Stimulated activated CD8-positive, alpha-beta memory T cell treated with anti-CD3 and anti-CD28 coated beads, Interleukin-12 subunit alpha, Interleukin-12 subunit beta, amount 100 ng/mL, for 24 hours (primary cell): ENCODE measurements at regions not wholly inside any gene's neighbourhood (a gene's known extent, or its start where the extent isn't known, plus 50 kb on each side); places are given as distances from the start of the nearest gene placed in this dataset.
"Not testable (repeated sequence)": the region's sequence is repeated elsewhere in the genome, so short reads cannot be mapped to it uniquely, and the experiment has no call there.

Experiments used
- DNase-seq: peaks from one replicate; pipeline ENCODE4 v3.0.0-alpha.2; 2020; ENCODE audit errors: extremely low read depth

- DNase-seq, result no peak
Observed at GRCh38 chr12:90504806-90505205, 450.2 kb downstream of the CCER1 start.

DNA sequence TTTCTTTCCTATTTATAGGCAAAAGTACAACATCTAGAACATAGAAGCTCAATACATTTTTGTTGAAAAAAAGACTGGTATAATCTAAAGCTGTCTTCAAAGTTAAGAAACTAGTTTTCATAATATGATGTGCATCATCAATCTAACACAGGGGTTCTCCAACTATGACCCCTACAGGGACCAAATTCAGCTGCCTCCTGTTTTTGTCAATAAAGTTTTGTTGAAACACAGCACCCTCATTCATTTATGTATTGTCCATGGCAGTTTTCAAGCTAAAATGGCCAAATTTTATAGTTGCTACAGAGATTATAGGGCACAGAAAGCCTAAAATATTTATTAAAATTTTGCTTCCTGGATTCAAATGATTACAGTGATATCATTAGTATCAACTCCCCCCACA, 452.9 kb downstream of the CCER1 start:
- DNase-seq, result no peak

GRCh38 chr12:90501412-90501811, 453.6 kb downstream of the CCER1 start:
- no peak for DNase-seq

DNA sequence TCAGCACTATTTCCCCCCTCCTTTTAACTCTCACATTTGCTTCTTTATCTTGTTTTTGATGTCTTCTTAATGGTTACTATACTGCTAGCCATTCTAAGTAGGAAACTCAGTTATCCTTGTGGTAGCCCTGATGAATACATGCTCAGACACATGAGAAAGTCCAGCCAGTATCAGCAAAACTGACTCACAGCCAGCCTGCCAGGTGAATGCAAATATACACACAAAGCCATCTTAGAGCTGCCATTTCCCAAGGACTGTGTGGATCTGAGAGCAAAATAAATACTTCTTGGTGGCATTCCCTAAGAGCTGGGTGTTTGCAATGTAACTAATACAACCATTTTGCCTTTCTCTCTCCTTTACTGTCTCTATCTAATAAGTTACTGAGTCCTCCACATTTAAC, 455.2 kb downstream of the CCER1 start:
- no peak for DNase-seq

DNA sequence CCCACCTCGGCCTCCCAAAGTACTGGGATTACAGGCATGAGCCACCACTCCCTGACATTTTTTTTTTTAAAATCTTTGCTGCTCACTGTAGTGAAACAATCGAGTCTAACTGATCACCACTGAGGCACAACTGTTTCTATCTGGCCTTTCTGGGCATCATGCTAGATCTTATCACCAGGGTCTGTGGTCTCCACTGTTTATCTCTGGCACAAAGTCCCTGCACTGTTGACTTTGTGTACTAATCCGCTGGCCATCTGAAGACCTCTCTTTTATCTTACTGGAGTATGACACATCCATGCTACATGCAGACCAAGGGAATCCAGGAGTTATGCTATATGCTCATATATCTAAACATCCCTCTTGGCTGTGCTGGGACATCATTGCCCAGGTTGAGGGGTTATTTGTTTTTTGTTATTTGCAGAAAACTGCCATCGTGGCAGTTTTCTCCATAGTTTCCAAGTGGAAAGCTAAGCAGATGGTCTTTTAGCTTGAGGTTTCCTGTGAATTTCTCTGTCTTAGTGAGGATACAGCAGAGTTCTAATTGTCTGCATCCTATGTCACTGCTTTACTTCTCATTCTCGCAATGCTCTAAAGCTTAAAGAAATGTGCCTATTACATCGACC, 456.9 kb downstream of the CCER1 start:
- DNase-seq, result no peak

GRCh38 chr12:90490355-90490754, 464.6 kb downstream of the CCER1 start:
- DNase-seq, result no peak

DNA sequence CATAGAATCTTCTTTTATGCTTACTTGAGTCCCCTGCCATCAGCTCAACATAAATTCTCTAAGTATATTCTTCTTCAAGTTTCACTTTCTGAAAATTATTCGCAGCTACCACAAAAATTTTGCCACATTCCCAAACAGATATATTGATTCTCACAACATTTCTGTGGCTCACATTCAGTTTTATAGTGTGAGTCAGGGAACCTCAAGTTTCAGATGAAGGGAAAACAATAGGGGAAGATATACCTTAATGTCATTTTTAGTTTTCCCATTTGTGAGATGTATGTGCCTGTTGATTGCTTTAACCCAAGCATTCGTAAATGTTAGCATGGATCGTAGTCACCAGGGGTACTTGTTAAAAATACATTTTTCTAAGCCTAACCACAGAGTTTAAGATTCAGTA, 465.8 kb downstream of the CCER1 start:
- DNase-seq, result no peak

DNA sequence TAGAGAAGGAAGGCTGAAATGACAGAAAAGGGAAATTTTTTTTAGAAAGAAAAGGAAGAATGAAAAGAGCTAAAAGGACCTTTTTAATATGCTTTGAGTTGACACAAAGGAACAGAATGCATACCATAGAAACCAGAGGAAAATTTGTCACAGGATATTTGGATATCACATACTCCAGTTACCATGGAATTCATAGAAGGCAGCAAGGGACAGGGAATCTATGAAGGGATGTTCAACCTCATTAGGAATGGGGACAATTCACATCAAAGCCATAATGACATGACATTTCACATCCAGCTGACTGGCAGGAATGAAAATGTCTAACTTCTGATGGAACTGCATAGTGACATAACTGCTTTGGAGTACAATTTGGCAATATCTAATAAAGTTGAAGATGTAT, 469.4 kb downstream of the CCER1 start:
- DNase-seq, result no peak

DNA sequence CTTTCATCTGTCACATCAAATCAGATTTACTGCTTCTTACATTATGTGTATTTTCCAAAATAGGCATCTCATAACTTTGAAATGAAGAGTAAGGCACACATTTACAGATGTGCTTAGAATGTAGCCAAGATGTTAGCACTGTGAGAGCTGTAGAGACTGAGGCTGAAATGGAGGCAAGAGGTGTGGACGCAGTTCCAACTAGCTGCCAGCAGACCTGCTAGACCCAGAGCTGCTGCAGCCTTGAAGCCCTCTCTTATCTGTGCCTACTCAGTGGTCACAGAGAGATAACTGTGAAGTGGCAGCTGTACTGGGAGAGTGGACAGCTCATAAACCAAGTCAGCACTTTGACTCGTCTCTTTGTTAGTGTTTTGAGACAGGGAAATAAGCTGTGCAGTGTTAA, 470.9 kb downstream of the CCER1 start:
- no peak for DNase-seq

- DNase-seq, result no peak
Observed at GRCh38 chr12:90481748-90482147, 473.2 kb downstream of the CCER1 start.

DNA sequence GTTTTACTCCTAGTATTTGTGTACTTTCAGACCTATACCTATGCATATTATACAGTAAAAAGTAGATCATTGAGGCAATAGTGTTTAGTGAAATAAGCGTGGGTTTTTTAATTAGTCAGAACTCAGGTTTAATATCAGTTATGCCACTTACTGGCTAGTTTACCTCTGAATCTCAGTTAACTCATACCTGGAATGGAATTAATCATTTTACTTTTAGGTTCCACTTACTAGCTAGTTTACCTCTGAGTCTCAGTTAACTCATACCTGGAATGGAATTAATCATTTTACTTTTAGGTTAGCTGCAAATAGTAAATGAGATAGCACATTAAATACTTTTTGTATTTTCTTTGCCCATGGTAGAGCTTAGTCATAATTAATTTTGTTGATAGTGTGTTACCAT, 475.7 kb downstream of the CCER1 start:
- no peak for DNase-seq

GRCh38 chr12:90473831-90474230, 481.1 kb downstream of the CCER1 start:
- DNase-seq, result no peak

DNA sequence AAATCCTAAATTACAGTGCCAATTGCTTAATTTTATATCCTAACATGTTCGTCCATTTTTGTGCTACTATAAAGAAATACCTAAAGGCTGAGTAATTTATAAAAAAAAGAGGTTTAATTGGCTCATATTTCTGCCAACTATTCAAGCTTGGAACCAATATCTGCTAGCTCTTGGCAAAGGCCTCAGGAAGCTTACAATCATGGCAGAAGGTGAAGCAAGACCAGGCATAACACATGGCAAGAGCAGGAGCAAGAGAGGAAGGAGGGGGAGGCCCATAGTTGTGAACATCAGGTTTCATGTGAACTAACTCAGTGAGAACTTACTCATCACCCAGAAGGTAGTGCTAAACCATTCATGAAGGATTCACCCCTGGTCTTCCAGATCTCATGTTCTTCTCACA, 494.3 kb downstream of the CCER1 start:
- DNase-seq, result no peak

GRCh38 chr12:90456248-90456647, 498.7 kb downstream of the CCER1 start:
- no peak for DNase-seq

DNA sequence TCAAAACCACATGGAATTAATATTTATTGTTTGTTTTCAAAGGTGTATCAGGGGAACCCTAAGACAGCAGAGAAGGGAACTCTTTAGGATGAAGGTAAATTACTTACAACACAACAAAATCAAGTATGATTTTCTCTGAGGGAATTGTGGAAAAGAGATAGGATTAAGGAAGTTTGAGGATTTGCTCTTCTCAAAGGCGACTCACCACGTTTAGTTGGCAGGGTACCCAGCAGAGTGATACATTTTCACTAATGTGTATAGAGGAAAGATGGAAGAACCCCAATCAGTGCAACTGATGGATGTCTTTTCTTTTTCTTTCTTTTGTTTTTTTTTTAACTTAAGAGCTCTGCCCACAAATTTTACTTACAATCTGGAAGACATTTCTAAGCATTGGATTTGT, 499.2 kb downstream of the CCER1 start:
- no peak for DNase-seq

DNA sequence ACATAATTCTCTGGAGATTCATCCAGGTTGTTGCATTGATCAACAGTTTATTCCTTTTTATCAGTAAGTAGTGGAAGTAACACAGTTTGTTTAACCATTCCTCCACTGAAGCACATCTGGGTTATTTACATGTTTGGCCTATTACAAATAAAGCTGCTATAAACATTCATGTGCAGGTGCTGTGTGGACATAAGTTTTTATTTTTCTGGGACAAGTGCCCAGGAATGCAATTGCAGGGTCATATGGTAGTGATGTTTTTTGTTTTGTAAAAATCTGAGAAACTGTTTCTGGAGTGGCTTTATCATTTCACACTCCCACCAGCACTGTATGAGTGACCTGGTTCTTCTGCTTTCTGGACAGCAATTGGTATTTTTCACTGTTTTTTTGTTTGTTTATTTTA, 505.4 kb downstream of the CCER1 start:
- DNase-seq, result no peak

- not testable (repeated sequence) for DNase-seq
Observed at GRCh38 chr12:90443466-90443865, 511.5 kb downstream of the CCER1 start.

- no peak for DNase-seq
Observed at GRCh38 chr12:90441431-90441830, 513.5 kb downstream of the CCER1 start.

DNA sequence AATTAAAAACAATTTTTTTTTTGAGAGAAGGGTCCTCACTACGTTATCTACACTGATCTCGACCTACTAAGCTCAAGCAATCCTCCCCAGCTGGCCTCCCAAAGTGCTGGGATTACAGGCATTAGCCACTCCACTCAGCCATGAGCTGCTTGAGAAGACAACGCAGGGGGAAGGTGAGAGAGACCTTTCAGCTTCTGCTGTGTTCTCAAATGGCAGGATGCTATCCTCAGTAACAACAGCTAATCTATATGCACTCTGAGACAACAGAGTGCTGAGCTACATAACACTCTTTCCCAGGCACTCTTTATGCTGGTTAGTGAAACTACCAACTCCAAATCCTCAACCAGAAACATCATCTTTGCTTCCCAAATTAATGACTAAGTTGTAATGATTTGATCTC, 526.1 kb downstream of the CCER1 start:
- no peak for DNase-seq

DNA sequence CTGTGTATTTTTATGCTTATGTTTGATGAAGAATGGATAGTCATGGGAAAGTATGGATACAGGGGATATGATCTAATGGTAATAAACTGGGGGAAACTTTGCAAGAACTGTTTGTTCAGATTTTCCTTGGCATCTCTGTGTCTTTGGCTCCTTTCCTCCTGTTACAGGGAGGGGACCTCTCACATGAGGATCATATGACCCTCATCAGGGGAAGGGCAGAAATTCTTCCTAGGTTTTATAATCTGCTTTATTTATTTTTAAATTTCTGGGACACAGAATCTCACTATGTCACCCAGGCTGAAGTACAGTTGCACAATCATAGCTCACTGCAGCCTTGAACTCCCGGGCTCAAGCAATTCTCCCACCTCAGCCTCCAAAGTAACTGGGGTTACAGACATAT, 526.5 kb downstream of the CCER1 start:
- no peak for DNase-seq

DNA sequence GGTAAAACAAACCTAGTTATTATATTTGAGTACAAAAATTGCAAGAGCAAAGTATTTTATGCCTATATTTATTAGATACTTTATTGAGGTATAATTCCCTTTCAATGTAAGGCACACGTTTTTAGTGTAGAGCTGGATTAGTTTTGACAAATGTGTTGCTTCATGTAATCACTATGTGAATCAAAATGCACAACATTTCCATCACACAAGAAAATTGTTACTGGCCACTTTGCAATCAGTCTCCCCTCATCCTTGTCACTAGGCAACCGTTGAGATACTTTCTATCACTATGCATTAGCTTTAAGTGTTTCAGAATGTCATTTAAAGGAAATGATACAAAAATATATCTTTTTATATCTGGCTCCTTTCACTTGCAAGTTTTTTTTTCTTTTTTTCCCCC, 531.0 kb downstream of the CCER1 start:
- no peak for DNase-seq

DNA sequence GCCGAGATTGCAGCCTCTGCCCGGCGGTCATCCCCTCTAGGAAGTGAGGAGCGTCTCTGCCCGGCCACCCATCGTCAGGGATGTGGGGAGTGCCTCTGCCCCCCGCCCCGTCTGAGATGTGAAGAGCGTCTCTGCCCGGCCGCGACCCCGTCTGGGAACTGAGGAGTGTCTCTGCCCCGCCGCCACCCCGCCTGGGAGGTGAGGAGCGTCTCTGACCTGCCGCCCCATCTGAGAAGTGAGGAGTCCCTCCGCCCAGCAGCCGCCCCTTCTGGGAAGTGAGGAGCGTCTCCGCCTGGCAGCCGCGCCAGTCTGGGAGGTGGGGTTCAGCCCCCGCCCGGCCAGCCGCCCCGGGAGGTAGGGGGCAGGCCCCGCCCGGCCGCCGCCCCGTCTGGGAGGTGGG, 544.0 kb downstream of the CCER1 start:
- DNase-seq, result no peak

- no peak for DNase-seq
Observed at GRCh38 chr12:90407841-90408240, 547.1 kb downstream of the CCER1 start.

GRCh38 chr12:90404071-90404470, 550.9 kb downstream of the CCER1 start:
- no peak for DNase-seq

DNA sequence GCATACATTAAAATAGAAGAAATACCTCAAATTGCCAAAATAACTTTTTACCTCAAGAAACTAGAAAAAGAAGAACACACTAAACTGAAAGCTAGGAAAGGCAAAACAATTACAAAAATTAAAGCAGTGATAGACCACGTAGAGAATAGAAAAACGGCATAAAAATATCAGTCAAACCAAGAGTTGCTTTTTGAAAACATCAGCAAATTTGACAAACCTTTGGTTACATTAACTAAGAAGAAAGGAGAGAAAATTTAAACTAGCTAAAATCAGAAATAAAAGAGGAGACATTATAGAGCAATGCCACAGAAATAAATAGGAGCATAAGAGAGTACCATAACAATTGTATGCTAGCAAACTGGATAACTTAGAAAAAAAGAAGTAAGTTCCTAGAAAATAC, 553.8 kb downstream of the CCER1 start:
- DNase-seq, result no peak
